ENCODE measurements at regions not wholly inside any gene's neighbourhood (a gene's known extent, or its start where the extent isn't known, plus 50 kb on each side); places are given as distances from the start of the nearest gene placed in this dataset.
"Not testable (repeated sequence)": the region's sequence is repeated elsewhere in the genome, so short reads cannot be mapped to it uniquely, and the experiment has no call there.

GRCh38 chr7:131629217-131629882 lies 72.9 kb upstream of the PODXL start:
- DNase-seq: peak; percentile 69

- no peak for DNase-seq
These were observed 72.2 kb upstream of the PODXL start for GRCh38 chr7:131628634-131629033.

GRCh38 chr7:131627735-131628190 lies 71.3 kb upstream of the PODXL start:
- DNase-seq: no peak

- DNase-seq: no peak
These were observed 70.2 kb upstream of the PODXL start for GRCh38 chr7:131626643-131627042.

- DNase-seq: peak; percentile 85
These were observed 69.5 kb upstream of the PODXL start for GRCh38 chr7:131625817-131626372.

GRCh38 chr7:131625345-131625744 lies 68.9 kb upstream of the PODXL start:
- DNase-seq: not testable (repeated sequence)

GRCh38 chr7:131624536-131624935 lies 68.1 kb upstream of the PODXL start:
- peak; percentile 79 for DNase-seq

- peak; percentile 96 for DNase-seq
These were observed 66.7 kb upstream of the PODXL start for GRCh38 chr7:131623154-131623553.

GRCh38 chr7:131621652-131622051 lies 65.2 kb upstream of the PODXL start:
- no peak for DNase-seq

- peak; percentile 47 for DNase-seq
These were observed 64.5 kb upstream of the PODXL start for GRCh38 chr7:131620673-131621609.

- peak; percentile 56 for DNase-seq
These were observed 63.2 kb upstream of the PODXL start for GRCh38 chr7:131619336-131620305.

- no peak for DNase-seq
These were observed 62.0 kb upstream of the PODXL start for GRCh38 chr7:131618391-131618790.

- DNase-seq: no peak
These were observed 60.2 kb upstream of the PODXL start for GRCh38 chr7:131616487-131617200.

- no peak for DNase-seq
These were observed 57.5 kb upstream of the PODXL start for GRCh38 chr7:131613909-131614308.

GRCh38 chr7:131610007-131610406 lies 53.6 kb upstream of the PODXL start:
- DNase-seq: no peak

GRCh38 chr7:131608116-131608500 lies 51.7 kb upstream of the PODXL start:
- DNase-seq: no peak

GRCh38 chr7:131607291-131608115 lies 51.1 kb upstream of the PODXL start:
- DNase-seq: no peak

- DNase-seq: no peak
These were observed 50.2 kb upstream of the PODXL start for GRCh38 chr7:131606346-131607290.
